ENCODE measurements at regions not wholly inside any gene's neighbourhood (a gene's known extent, or its start where the extent isn't known, plus 50 kb on each side); places are given as distances from the start of the nearest gene placed in this dataset.

- no peak for TF ChIP-seq HDAC6 (IDR thresholded peaks at IDR 0.05; ENCODE audit: low read depth, low read length)
- TF ChIP-seq SP2 (IDR thresholded peaks at IDR 0.05; ENCODE audit: low read length) = no peak
- no peak for TF ChIP-seq FOSL1 (IDR thresholded peaks at IDR 0.05; ENCODE audit: insufficient read depth, low read depth, low read length)
- no peak for TF ChIP-seq TCF12 (IDR thresholded peaks at IDR 0.05; ENCODE audit: low read depth, low read length)
- no peak for TF ChIP-seq KDM4A (IDR thresholded peaks at IDR 0.05; ENCODE audit: low read depth, low read length, severe bottlenecking)
- no peak for TF ChIP-seq USF2 (IDR thresholded peaks at IDR 0.05; ENCODE audit: low read length)
- no peak overlapping the region for H2BK120ac ChIP-seq (replicated peaks; ENCODE audit: low read depth, low read length)
- H3K56ac ChIP-seq (replicated peaks; ENCODE audit: insufficient read length, low read depth, low read length) = no peak overlapping the region
- H4K8ac ChIP-seq (ENCODE audit: extremely low read depth, insufficient read depth, low read length) = no peak overlapping the region
- FAIRE-seq (no peak), DNase-seq (ENCODE audit: low read depth in 1 of 2, low spot score in 2 of 2) (no peak)
- no peak overlapping the region for H3K14ac ChIP-seq (ENCODE audit: insufficient read length)
- H2BK20ac ChIP-seq (ENCODE audit: low read length) = no peak overlapping the region
- H3K27ac ChIP-seq (ENCODE audit: low read depth, low read length) = no peak overlapping the region
- ChIA-PET CTCF (ENCODE audit: partially characterized antibody) (interaction anchor here (1.1 to 1.3 kb wide), 2 partner anchors 15 to 171 kb away, joined by 4 read pairs; no protein-coding TSS in a partner anchor), POLR2A (ENCODE audit: partially characterized antibody) (no interaction called here)
- no peak overlapping the region for H4K91ac ChIP-seq (replicated peaks; ENCODE audit: insufficient read length, low read length)
- no peak overlapping the region for H3K4me2 ChIP-seq (ENCODE audit: insufficient read depth in 1 of 2, low read depth in 2 of 2, low read length in 2 of 2)
- H2BK12ac ChIP-seq (ENCODE audit: low read depth, low read length) = no peak overlapping the region
- H3K9ac ChIP-seq (replicated peaks in 1 of 4; ENCODE audit: extremely low read depth in 1 of 4, low read depth in 3 of 4, low read length in 3 of 4) = no peak overlapping the region
- no peaks in the 10 kb centered on the region; the same call in 1 of the 2 replicates for H3K23me2 ChIP-seq (ENCODE audit: low read depth, low read length)
- H3K18ac ChIP-seq (ENCODE audit: extremely low read depth, low read length) = no peak overlapping the region
- H3K36me3 ChIP-seq (ENCODE audit: control insufficient read depth in 2 of 4, insufficient read depth in 4 of 4, low read length in 3 of 4) = no peaks in the 10 kb centered on the region
- no peak overlapping the region for H3K4me3 ChIP-seq (ENCODE audit: extremely low read depth in 1 of 4, insufficient read depth in 2 of 4, low read depth in 3 of 4, low read length in 4 of 4)
- no peak overlapping the region for H3K4ac ChIP-seq (replicated peaks; ENCODE audit: insufficient read length, low read depth, low read length)
- no peaks in the 10 kb centered on the region for H4K20me1 ChIP-seq (replicated peaks in 1 of 2; ENCODE audit: control insufficient read depth in 1 of 2, insufficient read depth in 2 of 2, low read length in 2 of 2)
- H3K9me3 ChIP-seq (ENCODE audit: insufficient read depth in 2 of 2, low read depth in 1 of 2, low read length in 1 of 2) = no peaks in the 10 kb centered on the region
- H2BK15ac ChIP-seq (ENCODE audit: low read length) = no peak overlapping the region
- H3K23ac ChIP-seq (ENCODE audit: insufficient read length) = no peak overlapping the region
- H3K79me1 ChIP-seq (ENCODE audit: low read depth, low read length) = no peaks in the 10 kb centered on the region
- no peaks in the 10 kb centered on the region for H3K27me3 ChIP-seq (replicated peaks in 1 of 4; ENCODE audit: control insufficient read depth in 3 of 4, extremely low read depth in 1 of 4, insufficient read depth in 3 of 4, low read length in 3 of 4)
- no peak overlapping the region for H2AK5ac ChIP-seq (ENCODE audit: low read depth, low read length)
- no peak overlapping the region for H2AFZ ChIP-seq (ENCODE audit: low read length)
- no peaks in the 10 kb centered on the region for H3K4me1 ChIP-seq (replicated peaks in 1 of 4; ENCODE audit: control insufficient read depth in 3 of 4, insufficient read depth in 4 of 4, low read length in 3 of 4)
- H3K79me2 ChIP-seq (ENCODE audit: control insufficient read depth in 1 of 2, insufficient read depth in 2 of 2, low read length in 2 of 2) = no peaks in the 10 kb centered on the region
- H4K5ac ChIP-seq (ENCODE audit: insufficient read length, low read depth, low read length) = no peak overlapping the region
- no peak overlapping the region for H2BK5ac ChIP-seq (ENCODE audit: low read depth, low read length)
Measured at GRCh38 chr14:38420048-38420447, 164.2 kb upstream of the CLEC14A start.

All from H1 (cell line).